HG03354 (cell line): ENCODE measurements at regions not wholly inside any gene's neighbourhood (a gene's known extent, or its start where the extent isn't known, plus 50 kb on each side); places are given as distances from the start of the nearest gene placed in this dataset.

ENCODE experiments used
- ATAC-seq: cut with Tn5 transposase; IDR thresholded peaks from one replicate; pipeline ENCODE4 v1.9.1; 2021; ENCODE audit warnings: mild to moderate bottlenecking; ENCODE audit not compliant: unreplicated experiment, poor library complexity, severe bottlenecking

DNA sequence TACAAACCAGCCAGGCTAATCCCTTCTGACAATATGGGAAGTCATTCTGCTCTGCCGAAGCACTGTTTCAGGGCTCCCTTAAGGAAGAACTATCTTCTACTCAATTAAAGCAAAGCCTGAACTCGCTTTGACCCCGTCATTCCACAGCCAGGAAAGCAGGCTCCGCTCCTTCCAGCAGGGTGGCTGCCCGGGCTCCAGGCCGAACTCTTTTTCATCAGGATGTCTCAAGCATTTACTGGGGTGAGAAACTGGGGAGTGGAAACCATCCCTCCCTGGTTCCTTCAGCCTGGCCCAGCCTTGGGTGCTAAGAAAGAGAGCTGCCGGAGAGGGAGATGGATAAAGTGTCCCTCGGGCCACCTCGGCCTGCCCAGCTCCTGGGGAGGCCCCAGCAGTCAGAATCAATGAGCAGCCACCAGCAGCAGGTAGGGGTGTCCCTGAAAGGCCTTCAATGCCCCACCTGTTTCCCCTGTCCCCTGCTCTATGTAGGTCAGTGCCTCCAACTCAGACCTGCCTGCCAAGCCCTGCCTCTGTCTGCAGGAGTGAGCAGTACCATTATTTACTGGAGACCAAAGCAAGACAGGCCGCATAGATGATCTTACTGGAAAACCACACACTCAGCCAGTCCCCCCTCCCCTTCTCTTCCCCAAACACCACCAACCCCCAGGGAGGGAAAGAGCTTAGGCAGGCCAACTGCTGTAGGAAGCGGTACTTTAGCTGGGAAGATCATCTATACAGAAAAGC is 225.6 kb upstream of the TLE3 start:
- no peak for ATAC-seq

DNA sequence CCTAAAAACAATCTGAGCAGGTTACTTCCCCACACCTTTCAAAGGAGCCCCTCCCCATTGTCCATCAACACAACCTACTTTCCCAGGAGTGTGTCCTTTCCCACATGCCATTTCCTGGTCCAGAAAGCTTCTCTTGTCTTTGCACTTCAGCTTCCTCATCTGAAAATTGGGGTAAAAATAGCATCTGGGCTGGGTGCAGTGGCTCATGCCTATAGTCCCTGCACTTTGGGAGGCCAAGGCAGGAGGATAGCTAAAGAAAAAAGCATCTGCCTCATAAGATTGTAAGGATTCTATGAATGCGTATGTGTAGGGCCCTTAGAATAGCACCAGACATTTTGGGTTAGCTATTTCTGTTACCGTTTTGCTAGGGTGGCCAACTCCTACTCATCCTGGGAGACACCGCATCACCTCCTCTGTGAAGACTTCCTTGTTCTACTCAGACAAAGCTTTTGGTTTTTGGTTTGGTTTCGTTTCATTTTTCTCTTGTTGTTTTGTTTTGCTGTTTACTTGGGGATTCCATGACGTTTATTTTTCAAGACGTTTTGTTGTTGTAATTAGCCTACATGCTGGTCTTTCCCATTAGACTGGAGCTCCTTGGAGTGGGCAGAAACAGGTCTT is 224.4 kb upstream of the TLE3 start:
- ATAC-seq: no peak

DNA sequence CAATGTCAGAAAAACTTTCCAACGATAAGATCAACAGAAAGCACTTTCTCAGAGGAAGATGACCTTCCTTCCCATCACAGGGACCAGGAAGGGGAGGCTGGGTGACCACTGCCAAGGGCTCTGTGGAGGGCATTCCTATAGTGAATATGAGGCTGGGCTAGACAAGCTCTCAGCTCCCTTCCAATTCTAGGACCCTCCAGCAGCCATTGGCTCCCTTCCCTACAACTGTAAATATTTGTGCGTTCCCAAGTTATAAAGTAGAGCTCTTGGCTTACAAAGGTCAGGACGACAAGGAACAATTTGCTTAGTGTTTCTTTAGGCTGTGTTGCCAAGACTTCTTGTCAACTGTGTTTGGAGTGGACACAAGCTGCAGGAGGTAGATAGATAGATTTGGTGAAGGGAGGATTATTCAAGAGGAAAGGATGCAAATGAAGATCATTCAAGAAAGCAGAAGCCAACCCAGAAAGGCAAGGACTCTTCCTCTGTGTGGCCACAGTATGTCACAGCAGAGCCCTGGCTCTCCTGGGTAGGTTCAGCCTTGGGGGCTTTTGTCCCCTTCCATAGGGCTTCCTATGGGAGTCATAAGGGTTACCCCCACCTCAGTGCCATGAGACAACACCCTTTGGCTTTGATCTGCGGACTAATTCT is 223.6 kb upstream of the TLE3 start:
- no peak for ATAC-seq

DNA sequence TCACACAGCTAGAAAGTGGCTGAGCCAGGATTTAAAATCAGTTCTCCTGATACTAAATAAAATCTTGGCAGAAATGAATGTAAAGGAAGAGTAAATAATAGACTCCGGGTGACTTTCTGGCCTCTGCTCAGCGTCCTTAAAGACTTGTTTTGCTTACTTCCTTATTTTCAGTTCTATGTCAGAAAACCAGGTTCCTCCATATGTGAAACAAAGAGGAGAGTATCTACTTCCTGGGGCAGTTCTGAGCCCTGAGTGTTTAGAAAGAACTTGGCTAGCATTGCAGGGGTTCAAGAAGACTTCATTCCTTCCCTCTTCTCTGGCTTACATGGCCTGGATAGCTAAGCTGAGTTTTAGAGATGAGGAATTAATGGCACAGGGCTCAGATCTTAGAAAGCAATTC is 222.8 kb upstream of the TLE3 start:
- no peak for ATAC-seq

DNA sequence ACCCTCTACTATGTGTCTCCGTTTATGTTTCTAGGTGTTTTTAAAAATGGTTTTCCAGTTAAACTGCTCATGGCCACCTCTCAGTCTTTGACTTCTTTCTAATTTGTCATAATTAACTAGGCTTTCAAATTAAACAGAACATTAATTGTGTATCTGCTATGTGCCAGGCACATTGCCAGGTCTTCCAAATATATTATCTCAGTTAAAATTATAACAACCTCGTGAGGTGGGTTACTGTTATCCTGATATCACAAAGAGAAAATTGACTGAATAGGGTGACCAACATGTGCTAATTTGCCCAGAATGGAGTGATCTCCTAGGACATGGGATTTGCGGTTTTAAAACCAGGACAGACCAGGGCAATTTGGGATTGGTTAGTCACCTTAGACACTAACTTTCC is 222.4 kb upstream of the TLE3 start:
- ATAC-seq: no peak

DNA sequence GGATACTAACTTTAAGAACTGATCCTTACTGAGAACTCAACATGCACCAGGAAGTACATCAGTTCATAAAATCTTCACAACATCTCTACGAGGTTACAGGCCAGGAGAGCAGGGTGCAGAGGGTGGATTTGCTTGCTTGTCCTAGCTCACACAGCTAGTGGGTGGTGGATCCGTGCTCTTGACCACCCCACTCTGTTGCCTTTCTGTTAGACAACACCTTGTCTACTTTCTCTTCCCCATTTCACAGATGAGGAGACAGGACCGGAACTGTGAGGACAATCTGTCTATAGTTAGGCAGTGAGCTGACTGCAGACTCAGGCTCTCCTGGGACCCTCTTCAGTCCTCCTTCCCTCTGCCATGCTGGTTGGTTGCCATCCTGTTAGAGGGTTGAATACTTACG is 221.7 kb upstream of the TLE3 start:
- ATAC-seq: peak; percentile 88

DNA sequence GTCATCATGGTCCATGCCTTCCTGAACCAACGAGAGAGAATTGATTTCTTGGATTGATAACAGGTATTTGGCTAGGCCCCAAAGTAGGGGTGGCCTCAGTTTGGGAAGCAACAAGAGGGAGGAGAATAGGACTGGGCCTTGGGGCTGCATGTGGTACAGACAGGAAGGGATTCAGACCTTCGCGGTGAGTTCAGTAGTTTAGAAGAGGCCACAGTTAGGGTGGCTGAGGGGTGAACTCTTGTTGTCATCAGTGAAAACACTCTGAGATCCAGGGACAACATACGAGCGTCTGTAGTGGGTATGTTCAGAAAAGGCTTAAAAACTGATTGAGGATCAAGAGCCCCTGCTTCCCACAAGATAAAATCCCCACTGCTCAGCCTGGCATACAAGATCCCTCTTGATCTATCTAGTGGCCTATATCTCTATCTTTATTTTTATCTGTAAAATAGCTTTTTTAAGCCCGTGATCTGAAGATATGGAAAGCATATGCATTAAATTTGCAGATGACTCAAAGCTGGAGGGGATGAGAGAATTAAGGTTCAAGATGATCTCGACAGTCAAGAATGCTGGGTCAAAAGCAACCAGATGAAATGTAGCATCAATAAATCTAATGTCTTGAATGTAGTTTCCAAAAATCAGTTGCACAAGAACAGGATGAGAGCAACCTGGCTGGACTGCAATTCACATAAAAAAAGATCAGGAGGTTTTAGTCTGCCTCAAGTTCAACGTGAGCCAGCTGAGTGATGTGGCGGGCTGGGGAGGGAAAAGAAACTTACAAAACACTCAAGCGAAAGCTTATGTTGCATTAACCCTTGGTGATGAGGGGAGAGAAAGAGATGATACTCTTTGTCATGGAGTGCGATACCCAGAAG is 221.1 kb upstream of the TLE3 start:
- peak; percentile 37 for ATAC-seq

DNA sequence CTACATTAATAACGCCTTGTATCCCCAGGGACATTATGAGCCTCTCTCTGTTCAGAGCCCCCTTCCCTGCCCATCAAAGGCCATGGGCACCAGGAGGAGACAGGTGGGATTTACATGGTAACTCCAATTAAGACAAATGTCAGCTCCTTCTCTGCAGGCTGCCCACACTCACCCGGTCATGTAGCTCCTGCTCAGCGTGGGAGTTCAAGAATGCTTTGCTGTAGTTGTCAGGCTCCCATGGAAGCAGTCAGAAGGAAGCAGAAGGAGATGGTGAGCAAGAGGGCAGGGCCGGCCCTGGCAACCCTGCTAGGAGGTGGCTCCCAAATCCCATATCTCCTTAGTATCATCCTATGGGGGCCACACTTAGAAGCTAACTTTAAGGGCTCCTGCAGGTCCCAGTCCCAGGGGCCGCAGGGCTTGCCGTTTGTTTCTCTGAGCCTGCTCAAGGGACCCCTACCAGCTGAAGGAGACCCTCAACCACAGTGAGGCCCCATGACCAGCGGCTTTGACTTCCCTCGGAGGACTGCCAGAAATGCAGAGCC is 218.4 kb upstream of the TLE3 start:
- ATAC-seq: no peak

DNA sequence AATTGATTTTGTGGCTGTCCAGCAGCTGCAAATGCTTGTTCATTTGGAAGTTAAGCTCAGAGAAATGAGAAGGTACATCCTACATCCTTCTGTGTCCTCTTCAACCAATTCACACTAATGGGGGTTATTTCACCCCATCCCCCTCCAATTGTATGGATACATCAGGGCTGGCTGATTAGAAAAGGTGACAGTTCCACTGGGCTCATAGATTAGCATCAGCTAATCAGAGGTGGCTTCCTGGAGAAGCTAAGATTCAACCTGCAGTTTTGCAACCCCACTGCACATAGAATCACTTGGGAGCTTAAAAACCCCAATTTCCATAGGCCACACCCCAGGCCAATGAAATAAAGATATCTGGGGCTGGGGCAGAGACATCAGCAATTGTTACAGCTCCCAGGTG is 217.7 kb upstream of the TLE3 start:
- ATAC-seq: no peak

DNA sequence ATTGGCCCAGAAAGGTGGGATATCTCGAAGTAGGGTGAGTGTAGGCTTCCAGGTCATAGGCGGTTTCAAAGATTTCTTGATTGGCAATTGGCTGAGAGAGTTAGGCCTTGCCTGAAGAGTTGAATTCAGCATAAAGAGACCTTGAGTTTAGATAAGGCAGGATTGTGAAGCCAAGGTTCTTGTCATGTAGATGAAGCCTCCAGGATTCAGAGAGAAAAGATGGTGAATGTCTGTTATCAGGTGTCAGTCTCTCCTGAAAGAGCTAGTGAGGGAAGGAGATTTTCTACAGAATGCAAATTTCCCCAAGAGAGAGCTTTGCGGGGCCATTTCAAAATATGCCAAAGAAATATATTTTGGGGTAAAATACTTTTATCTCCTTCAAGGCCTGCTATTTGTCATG is 217.0 kb upstream of the TLE3 start:
- no peak for ATAC-seq

DNA sequence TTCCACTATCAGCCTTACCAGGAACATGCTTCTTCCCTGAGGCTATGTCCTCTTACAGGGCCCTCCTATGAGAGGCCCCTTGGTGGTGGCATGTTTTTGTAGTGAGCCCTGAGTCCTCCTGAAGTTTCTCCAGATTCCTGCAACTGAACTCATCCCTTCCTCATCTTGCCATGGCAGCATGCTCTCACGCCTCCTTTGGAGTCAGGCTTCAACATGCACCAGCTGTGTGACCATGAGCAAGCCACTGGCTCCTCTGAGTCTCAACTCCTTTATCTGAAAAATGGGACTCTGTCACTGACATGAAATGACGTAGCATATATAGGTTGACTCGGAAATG is 216.3 kb upstream of the TLE3 start:
- no peak for ATAC-seq

DNA sequence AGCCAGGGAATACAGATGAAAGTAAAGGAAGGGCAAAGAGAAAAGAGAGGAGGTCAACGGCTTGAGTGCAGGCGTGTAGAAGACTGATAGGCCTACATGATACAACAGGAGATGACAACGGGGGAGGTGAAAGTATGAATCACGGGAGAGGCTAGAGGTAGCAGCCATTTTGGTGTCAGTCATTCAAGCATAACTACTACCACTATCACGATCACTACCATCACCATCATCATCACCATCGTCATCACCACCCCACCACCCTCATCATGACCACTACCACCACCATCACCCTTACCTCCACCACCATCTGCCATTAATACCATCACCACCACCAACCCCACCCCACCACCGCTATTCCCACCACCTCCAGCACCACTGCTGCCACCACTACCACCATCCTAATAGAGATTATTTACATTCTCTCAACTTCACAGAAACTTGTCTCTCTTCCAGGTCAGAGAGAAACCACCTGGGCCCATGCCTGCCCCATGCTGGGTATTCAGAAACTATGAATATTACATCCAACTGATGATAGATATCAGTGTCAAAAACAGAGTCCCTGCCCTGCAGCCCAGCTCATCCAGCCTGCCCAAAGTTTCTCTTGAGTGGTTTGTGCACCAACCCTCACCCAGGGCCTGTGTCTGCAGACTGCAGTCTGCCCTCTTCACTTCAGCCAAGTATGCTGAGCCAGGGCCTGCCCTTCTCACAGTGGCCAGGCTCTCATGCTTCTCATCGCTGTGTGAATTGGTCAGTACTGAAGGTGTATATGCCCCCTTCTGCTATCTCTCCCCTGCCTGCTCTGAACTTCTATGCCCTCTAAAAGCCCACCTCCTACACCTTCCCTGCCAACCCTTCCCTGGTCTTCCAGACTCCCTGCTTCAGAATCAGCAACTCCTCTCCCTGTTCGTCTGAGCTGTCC is 215.6 kb upstream of the TLE3 start:
- no peak for ATAC-seq

DNA sequence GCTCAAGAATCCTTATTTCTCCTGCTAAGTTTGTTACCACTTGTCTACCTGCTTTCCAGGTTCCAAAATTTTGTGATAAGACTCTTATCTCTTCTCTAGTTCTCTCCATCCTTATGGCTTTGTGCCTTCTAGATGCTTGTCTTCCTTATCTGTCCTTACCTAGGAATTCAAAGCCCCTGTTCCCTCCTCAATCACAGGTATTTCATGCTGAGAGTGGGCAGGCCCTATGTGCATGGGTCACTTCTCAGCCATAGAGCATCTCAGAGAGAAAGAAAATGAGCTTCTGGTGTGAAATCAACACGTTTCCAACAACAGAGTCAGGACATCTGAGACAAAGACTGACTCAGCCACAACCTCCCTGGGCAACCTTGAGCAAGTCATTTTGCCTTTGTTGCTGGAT is 214.1 kb upstream of the TLE3 start:
- no peak for ATAC-seq

DNA sequence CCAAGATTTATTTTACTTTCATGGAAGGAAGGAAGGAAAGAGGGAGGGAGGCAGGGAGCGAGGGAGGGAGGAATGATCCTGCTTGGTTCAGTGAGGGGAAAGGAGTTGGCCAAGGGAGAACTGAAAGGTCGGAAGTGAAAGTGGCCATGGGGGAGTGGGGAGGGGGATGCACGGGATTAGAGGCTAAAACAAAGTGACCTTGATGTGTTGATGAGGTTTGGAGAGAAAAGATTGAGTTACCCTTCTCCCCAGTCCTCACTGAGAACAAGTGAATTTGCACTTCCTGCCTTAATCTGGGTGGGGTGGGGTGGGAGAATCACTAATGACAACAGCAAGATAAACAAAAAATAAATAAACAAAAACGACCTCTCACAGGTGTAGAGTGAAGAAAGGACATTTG is 212.0 kb upstream of the TLE3 start:
- no peak for ATAC-seq

DNA sequence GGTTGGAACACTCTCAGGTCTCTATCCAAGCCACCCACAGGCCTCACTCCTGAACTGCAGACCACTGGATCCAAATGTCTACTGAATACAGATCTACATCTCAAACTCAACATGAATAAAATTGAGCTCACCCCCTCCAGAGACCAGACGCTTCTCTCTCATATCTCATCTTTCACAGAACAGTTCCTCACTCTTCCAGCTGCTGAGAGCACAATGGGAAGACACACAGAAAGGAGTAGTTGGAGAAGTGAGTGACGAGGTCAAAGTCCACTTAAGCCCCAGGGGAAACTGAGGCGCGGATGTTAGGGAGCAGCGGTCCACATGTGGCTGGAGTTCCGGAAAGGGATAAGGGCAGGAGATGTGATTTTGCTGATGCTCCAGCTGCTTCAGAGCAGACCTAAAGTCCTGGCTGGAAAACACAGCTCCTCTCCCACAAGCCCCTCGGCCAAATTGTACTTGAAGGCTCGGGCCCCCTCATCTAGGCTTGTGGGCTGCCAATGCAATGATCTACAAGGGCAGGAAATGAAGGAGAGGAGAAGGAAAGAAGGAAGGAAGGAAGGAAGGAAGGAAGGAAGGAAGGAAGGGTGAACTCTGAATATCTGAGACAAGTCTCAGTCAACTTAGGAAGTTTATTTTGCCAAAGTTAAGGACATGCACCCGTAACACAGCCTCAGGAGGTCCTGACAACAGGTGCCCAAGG is 211.2 kb upstream of the TLE3 start:
- ATAC-seq: no peak

DNA sequence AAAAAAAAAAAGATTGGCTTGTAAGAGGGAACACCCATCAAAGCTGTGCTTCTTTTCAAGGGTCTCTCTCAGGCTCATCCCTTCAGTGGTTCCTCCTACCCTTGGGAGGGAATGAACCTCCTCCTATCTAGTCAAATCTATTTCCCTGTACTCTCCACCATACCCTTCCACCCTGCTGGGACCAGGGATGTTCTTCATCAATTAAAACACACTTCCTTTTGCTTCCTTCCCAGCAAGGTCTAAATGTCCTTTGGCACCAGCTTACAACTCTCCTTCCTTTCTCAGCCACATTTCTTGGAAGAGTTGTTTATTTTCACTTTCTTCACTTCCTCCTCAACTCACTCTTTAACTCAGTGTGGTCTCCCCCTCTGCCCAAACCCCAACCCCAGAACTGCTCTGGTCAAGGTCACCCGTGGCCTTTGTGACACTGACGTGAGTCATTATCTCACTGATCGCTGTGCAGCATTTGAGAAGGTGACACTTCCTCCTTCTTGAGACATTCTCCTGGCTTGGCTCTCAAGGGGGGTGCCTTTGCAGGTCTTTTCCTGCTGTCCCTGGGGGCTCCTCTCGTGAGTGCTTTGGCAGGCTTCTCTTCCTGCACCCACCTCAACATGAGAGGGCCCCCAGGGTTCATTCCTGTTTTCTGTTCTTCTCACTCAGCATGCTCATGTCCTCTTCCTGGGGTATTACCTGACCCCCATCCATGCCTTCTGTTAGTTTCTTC is 210.5 kb upstream of the TLE3 start:
- ATAC-seq: peak; percentile 86

DNA sequence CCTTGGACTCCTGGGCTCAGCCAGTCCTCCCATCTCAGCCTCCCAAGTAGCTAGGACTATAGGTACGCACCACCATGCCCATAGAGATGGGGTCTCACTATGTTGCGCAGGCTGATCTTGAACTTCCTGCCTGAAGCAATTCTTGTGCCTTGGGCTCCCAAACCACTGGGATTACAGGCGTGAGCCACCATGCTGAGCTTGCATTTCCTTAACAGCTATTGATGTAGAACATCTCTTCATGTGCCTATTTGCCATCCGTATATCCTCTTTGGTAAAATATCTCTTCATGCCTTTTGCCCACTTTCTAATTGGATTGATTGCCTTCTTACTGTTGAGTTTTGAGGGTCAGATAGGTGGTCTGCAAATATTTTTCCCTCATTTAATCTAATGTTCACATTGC is 208.9 kb upstream of the TLE3 start:
- no peak for ATAC-seq

DNA sequence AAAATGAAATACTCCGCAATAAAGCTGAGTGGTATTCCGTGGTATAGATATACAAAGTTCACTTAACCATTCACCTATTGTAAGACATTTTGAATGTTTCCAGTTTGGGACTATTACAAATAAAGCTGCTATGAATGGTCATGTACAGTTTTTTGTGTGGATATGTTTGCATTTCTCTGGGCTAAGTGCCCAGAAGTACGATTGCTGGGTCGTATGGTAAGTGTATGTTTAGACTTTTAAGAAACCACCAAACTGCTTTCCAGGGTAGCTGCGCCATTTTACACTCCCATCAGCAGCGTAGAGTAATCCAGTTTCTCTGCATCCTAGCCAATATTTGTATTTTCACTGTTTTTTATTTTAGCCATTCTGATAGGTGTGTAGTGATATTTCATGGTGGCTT is 208.4 kb upstream of the TLE3 start:
- no peak for ATAC-seq
